H1 (cell line): ENCODE measurements at regions not wholly inside any gene's neighbourhood (a gene's known extent, or its start where the extent isn't known, plus 50 kb on each side); places are given as distances from the start of the nearest gene placed in this dataset.

Source experiments
- CTCF ChIA-PET: fragments of 300-600 bp; sonication (Branson Sonifier 250); formaldehyde crosslinking; loops from one replicate; lab custom pipeline; 2021; ENCODE audit not compliant: partially characterized antibody; lab: Charles Lee
- POLR2A ChIA-PET: fragments of 300-600 bp; sonication (Branson Sonifier 250); formaldehyde crosslinking; loops from one replicate; lab custom pipeline; 2021; ENCODE audit warnings: inconsistent platforms; ENCODE audit not compliant: partially characterized antibody; lab: Charles Lee
- DNase-seq, 2 experiments: peaks; one replicate each; pipeline versions ENCODE4 v3.0.0 to v3.0.0-alpha.2; 2010 to 2022; ENCODE audit warnings: low spot score in 2 of 2, low read depth in 1 of 2, mixed read lengths in 1 of 2
- FAIRE-seq: peaks from 2 replicates; lab custom pipeline; 2011; peaks lifted over from hg19 to GRCh38; lab: Jason Lieb, UNC
- H2AFZ ChIP-seq: 2 replicates; pipeline ENCODE4 v1.8.1; 2012; ENCODE audit warnings: low read length, inconsistent platforms
- H2AK5ac ChIP-seq: 2 replicates; pipeline ENCODE4 v1.6.1; 2013; ENCODE audit warnings: low read depth, low read length
- H2BK120ac ChIP-seq: replicated peaks from 2 replicates; pipeline ENCODE3; 2013; ENCODE audit warnings: low read depth, low read length, inconsistent platforms
- H2BK12ac ChIP-seq: 2 replicates; pipeline ENCODE4 v1.6.1; 2013; ENCODE audit warnings: low read depth, low read length
- H2BK15ac ChIP-seq: 2 replicates; pipeline ENCODE4 v1.6.1; 2013; ENCODE audit warnings: low read length
- H2BK20ac ChIP-seq: 2 replicates; pipeline ENCODE4 v1.6.1; 2013; ENCODE audit warnings: low read length
- H2BK5ac ChIP-seq: 2 replicates; pipeline ENCODE4 v1.6.1; 2013; ENCODE audit warnings: low read depth, low read length
- H3K14ac ChIP-seq: 2 replicates; pipeline ENCODE4 v1.6.1; 2013; ENCODE audit warnings: inconsistent platforms; ENCODE audit not compliant: insufficient read length
- H3K18ac ChIP-seq: 2 replicates; pipeline ENCODE4 v1.6.1; 2013; ENCODE audit warnings: low read length; ENCODE audit errors: extremely low read depth
- H3K23ac ChIP-seq: 2 replicates; pipeline ENCODE4 v1.6.1; 2013; ENCODE audit warnings: inconsistent platforms; ENCODE audit not compliant: insufficient read length
- H3K23me2 ChIP-seq: 2 replicates; pipeline ENCODE4 v1.6.1; 2013; ENCODE audit warnings: low read depth, low read length
- H3K27ac ChIP-seq: 2 replicates; pipeline ENCODE4 v1.6.1; 2011; ENCODE audit warnings: low read depth, low read length, inconsistent platforms
- H3K27me3 ChIP-seq, 4 experiments: replicated peaks in 1 of 4; 1 replicate in 1 of 4; 2 replicates in 3 of 4; pipeline versions ENCODE4 v1.6.1 to v1.8.1; 2011 to 2013; ENCODE audit warnings: low read length in 3 of 4, mild to moderate bottlenecking in 3 of 4, inconsistent platforms in 2 of 4, mixed read lengths in 2 of 4, moderate library complexity in 1 of 4; ENCODE audit not compliant: control insufficient read depth in 3 of 4, insufficient read depth in 3 of 4; ENCODE audit errors: extremely low read depth in 1 of 4
- H3K36me3 ChIP-seq, 4 experiments: 2 replicates each; pipeline versions ENCODE4 v1.6.1 to v1.8.1; 2011 to 2013; ENCODE audit warnings: mild to moderate bottlenecking in 4 of 4, low read length in 3 of 4, moderate library complexity in 2 of 4, control low read depth in 1 of 4, inconsistent platforms in 1 of 4; ENCODE audit not compliant: insufficient read depth in 4 of 4, control insufficient read depth in 2 of 4
- H3K4ac ChIP-seq: replicated peaks from 2 replicates; pipeline ENCODE3; 2013; ENCODE audit warnings: low read length, low read depth, mixed read lengths, inconsistent platforms; ENCODE audit not compliant: insufficient read length
- H3K4me1 ChIP-seq, 4 experiments: replicated peaks in 1 of 4; 1 replicate in 1 of 4; 2 replicates in 3 of 4; pipeline versions ENCODE4 v1.6.1 to v1.8.1; 2011 to 2013; ENCODE audit warnings: low read length in 3 of 4, inconsistent platforms in 2 of 4, mixed read lengths in 1 of 4; ENCODE audit not compliant: insufficient read depth in 4 of 4, control insufficient read depth in 3 of 4
- H3K4me2 ChIP-seq, 2 experiments: 2 replicates each; pipeline versions ENCODE4 v1.6.1 to v1.8.1; 2011 to 2013; ENCODE audit warnings: low read depth in 2 of 2, low read length in 2 of 2, control low read depth in 1 of 2, inconsistent platforms in 1 of 2, mild to moderate bottlenecking in 1 of 2; ENCODE audit not compliant: insufficient read depth in 1 of 2
- H3K4me3 ChIP-seq, 4 experiments: fragments of 200-600, 300-600 bp in 1 of 4; sonication (generic), shearing (Covaris generic), sonication (Bioruptor Twin) in 1 of 4; 2 replicates each; pipeline versions ENCODE4 v1.5.1 to v1.8.1; 2011 to 2016; ENCODE audit warnings: low read length in 4 of 4, low read depth in 3 of 4, control low read depth in 2 of 4, inconsistent platforms in 2 of 4, mild to moderate bottlenecking in 2 of 4, mixed read lengths in 1 of 4, moderate library complexity in 1 of 4; ENCODE audit not compliant: insufficient read depth in 2 of 4; ENCODE audit errors: extremely low read depth in 1 of 4
- H3K56ac ChIP-seq: replicated peaks from 2 replicates; pipeline ENCODE3; 2013; ENCODE audit warnings: low read depth, mild to moderate bottlenecking, mixed read lengths, low read length, inconsistent platforms; ENCODE audit not compliant: insufficient read length
- H3K79me1 ChIP-seq: 2 replicates; pipeline ENCODE4 v1.6.1; 2013; ENCODE audit warnings: low read depth, low read length, control low read depth
- H3K79me2 ChIP-seq, 2 experiments: 2 replicates each; pipeline versions ENCODE4 v1.6.1 to v1.8.1; 2012 to 2013; ENCODE audit warnings: low read length in 2 of 2, mild to moderate bottlenecking in 2 of 2, inconsistent platforms in 1 of 2; ENCODE audit not compliant: insufficient read depth in 2 of 2, control insufficient read depth in 1 of 2
- H3K9ac ChIP-seq, 4 experiments: replicated peaks in 1 of 4; 1 replicate in 1 of 4; 2 replicates in 3 of 4; pipeline versions ENCODE4 v1.6.1 to v1.8.1; 2011 to 2013; ENCODE audit warnings: low read depth in 3 of 4, low read length in 3 of 4, control low read depth in 2 of 4, mild to moderate bottlenecking in 2 of 4, moderate library complexity in 2 of 4, inconsistent platforms in 1 of 4; ENCODE audit errors: extremely low read depth in 1 of 4
- H3K9me3 ChIP-seq, 2 experiments: 2 replicates each; pipeline versions ENCODE4 v1.6.1 to v1.8.1; 2012 to 2013; ENCODE audit warnings: mild to moderate bottlenecking in 2 of 2, moderate library complexity in 2 of 2, control low read depth in 1 of 2, inconsistent platforms in 1 of 2, low read depth in 1 of 2, low read length in 1 of 2, mixed read lengths in 1 of 2; ENCODE audit not compliant: insufficient read depth in 2 of 2
- H4K20me1 ChIP-seq, 2 experiments: replicated peaks in 1 of 2; 2 replicates each; pipeline versions ENCODE3 to v1.8.1; 2011 to 2013; ENCODE audit warnings: inconsistent platforms in 2 of 2, low read length in 2 of 2, mild to moderate bottlenecking in 1 of 2; ENCODE audit not compliant: insufficient read depth in 2 of 2, control insufficient read depth in 1 of 2
- H4K5ac ChIP-seq: 2 replicates; pipeline ENCODE4 v1.6.1; 2013; ENCODE audit warnings: low read length, low read depth, mixed read lengths, inconsistent platforms; ENCODE audit not compliant: insufficient read length
- H4K8ac ChIP-seq: 2 replicates; pipeline ENCODE4 v1.8.0; 2013; ENCODE audit warnings: mild to moderate bottlenecking, moderate library complexity, low read length, inconsistent platforms; ENCODE audit not compliant: insufficient read depth; ENCODE audit errors: extremely low read depth
- H4K91ac ChIP-seq: replicated peaks from 2 replicates; pipeline ENCODE3; 2013; ENCODE audit warnings: low read length, mixed read lengths, inconsistent platforms; ENCODE audit not compliant: insufficient read length
- BCL11A ChIP-seq, 2 experiments: IDR thresholded peaks; one replicate each; pipeline ENCODE4 v1.6.1; 2011; ENCODE audit warnings: low read depth in 2 of 2, low read length in 2 of 2, mild to moderate bottlenecking in 2 of 2
- CHD1 ChIP-seq: IDR thresholded peaks from 2 replicates; pipeline ENCODE4 v1.6.1; 2012; ENCODE audit warnings: low read depth, low read length, improper control_type of control experiment
- CHD2 ChIP-seq: IDR thresholded peaks from 2 replicates; pipeline ENCODE4 v1.6.1; 2012; ENCODE audit warnings: low read length, improper control_type of control experiment
- JUND ChIP-seq: IDR thresholded peaks from 2 replicates; pipeline ENCODE4 v1.6.1; 2011; ENCODE audit warnings: mild to moderate bottlenecking, improper control_type of control experiment, low read length
- KDM1A ChIP-seq: fragments of 200-600, 300-600 bp; sonication (generic); IDR thresholded peaks from 2 replicates; pipeline ENCODE4 v1.7.1; 2016; ENCODE audit warnings: mild to moderate bottlenecking, low read length, borderline replicate concordance
- KDM4A ChIP-seq: IDR thresholded peaks from one replicate; pipeline ENCODE4 v1.7.1; 2012; ENCODE audit warnings: low read depth, mild to moderate bottlenecking, moderate library complexity, low read length, inconsistent platforms; ENCODE audit not compliant: severe bottlenecking
- NANOG ChIP-seq: IDR thresholded peaks from 2 replicates; pipeline ENCODE4 v1.6.1; 2011; ENCODE audit warnings: low read length, low read depth, mild to moderate bottlenecking, inconsistent platforms; ENCODE audit not compliant: insufficient read depth, poor library complexity, severe bottlenecking
- NRF1 ChIP-seq: IDR thresholded peaks from 2 replicates; pipeline ENCODE4 v1.6.1; 2011; ENCODE audit warnings: mild to moderate bottlenecking, low read depth, low read length, improper control_type of control experiment
- PHF8 ChIP-seq: fragments of 200-600 bp; sonication (generic); conservative IDR thresholded peaks from 2 replicates; pipeline ENCODE4 v1.7.1; 2012; ENCODE audit warnings: low read depth, mild to moderate bottlenecking, inconsistent platforms, low read length, moderate library complexity
- POU5F1 ChIP-seq: IDR thresholded peaks from 2 replicates; pipeline ENCODE4 v1.6.1; 2011; ENCODE audit warnings: low read depth, mild to moderate bottlenecking, low read length, moderate library complexity
- RBBP5 ChIP-seq: IDR thresholded peaks from 2 replicates; pipeline ENCODE4 v1.7.1; 2012; ENCODE audit warnings: low read depth, mild to moderate bottlenecking, inconsistent platforms, low read length, moderate library complexity, borderline replicate concordance
- SP4 ChIP-seq: IDR thresholded peaks from 2 replicates; pipeline ENCODE4 v1.6.1; 2012; ENCODE audit warnings: low read length, inconsistent platforms
- TAF7 ChIP-seq: optimal IDR thresholded peaks from 2 replicates; pipeline ENCODE3; 2011; ENCODE audit warnings: low read depth, mild to moderate bottlenecking, inconsistent platforms, low read length, moderate library complexity, borderline replicate concordance
- TBP ChIP-seq: IDR thresholded peaks from 2 replicates; pipeline ENCODE4 v1.6.1; 2011; ENCODE audit warnings: low read depth, low read length, improper control_type of control experiment
- YY1 ChIP-seq: IDR thresholded peaks from 2 replicates; pipeline ENCODE4 v1.6.1; 2011; ENCODE audit warnings: low read depth, mild to moderate bottlenecking, low read length
- WGBS, 2 experiments: shearing (Covaris generic) in 1 of 2; methylation state at CpG; one replicate each; pipeline versions ENCODE4 v1.1.6 to v1.1.7; 2013 to 2015; ENCODE audit warnings: low lambda C conversion rate in 2 of 2, mixed read lengths in 2 of 2, inconsistent platforms in 1 of 2, low coverage in 1 of 2, missing lambda C conversion rate in 1 of 2; ENCODE audit not compliant: insufficient replicate concordance in 2 of 2, insufficient coverage in 1 of 2, insufficient read length in 1 of 2; ENCODE audit errors: extremely low coverage in 1 of 2, missing lambda C conversion rate in 1 of 2; 5-methylcytosine and 5-hydroxymethylcytosine counted together
- TF ChIP-seq, protein P1 (sequence below): IDR thresholded peaks from 2 replicates; pipeline ENCODE4 v1.6.1; 2011; ENCODE audit warnings: low read depth, mild to moderate bottlenecking, low read length; ENCODE audit not compliant: insufficient read depth

- Histone ChIP-seq H2AFZ (no peak overlapping the region), H4K5ac (no peak overlapping the region), H3K4me1 (no peaks in the 10 kb centered on the region), H3K56ac (no peak overlapping the region), H2BK5ac (no peak overlapping the region), H2BK12ac (no peak overlapping the region), H3K27me3 (no peaks in the 10 kb centered on the region), H3K27ac (no peak overlapping the region), H3K79me2 (no peaks in the 10 kb centered on the region), H3K4me2 (no peak overlapping the region), H3K23me2 (no peaks in the 10 kb centered on the region), H3K18ac (no peak overlapping the region), H3K36me3 (no peaks in the 10 kb centered on the region), H3K9ac (no peak overlapping the region), H3K79me1 (no peaks in the 10 kb centered on the region), H3K4me3 (no peak overlapping the region), H2BK15ac (no peak overlapping the region), H2BK120ac (no peak overlapping the region), H3K23ac (no peak overlapping the region), H3K4ac (no peak overlapping the region), H4K91ac (no peak overlapping the region), H4K20me1 (no peaks in the 10 kb centered on the region), H2BK20ac (no peak overlapping the region), H2AK5ac (no peak overlapping the region), H3K14ac (no peak overlapping the region), H4K8ac (no peak overlapping the region), H3K9me3 (peaks cover 0 to 12% of the 10 kb centered on the region in 2 experiments; a peak in 2 of 4 replicates)
- ChIA-PET CTCF (no interaction called here), POLR2A (no interaction called here)
- no peak for FAIRE-seq
- WGBS, 2 experiments = 91% methylated on average over 4 of the region's 4 CpGs; no CpG with 5 or more reads in 1 of the 2 experiments
- DNase-seq = no peak
- TF ChIP-seq CHD2 (no peak), SP4 (no peak), CHD1 (no peak), PHF8 (no peak), YY1 (no peak), JUND (no peak), RBBP5 (no peak), NANOG (no peak), BCL11A (IDR thresholded peaks at IDR 0.05; ENCODE audit: low read depth in 2 of 2, low read length in 2 of 2) (no peak), TBP (no peak), TAF7 (no peak), KDM4A (no peak), NRF1 (no peak), POU5F1 (no peak), KDM1A (no peak)
- TF ChIP-seq, protein P1, sequence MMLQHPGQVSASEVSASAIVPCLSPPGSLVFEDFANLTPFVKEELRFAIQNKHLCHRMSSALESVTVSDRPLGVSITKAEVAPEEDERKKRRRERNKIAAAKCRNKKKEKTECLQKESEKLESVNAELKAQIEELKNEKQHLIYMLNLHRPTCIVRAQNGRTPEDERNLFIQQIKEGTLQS = no peak
Observed at GRCh38 chr17:53707566-53707965, 115.2 kb upstream of the KIF2B start.
